ENCODE measurements at regions not wholly inside any gene's neighbourhood (a gene's known extent, or its start where the extent isn't known, plus 50 kb on each side); places are given as distances from the start of the nearest gene placed in this dataset.

DNA sequence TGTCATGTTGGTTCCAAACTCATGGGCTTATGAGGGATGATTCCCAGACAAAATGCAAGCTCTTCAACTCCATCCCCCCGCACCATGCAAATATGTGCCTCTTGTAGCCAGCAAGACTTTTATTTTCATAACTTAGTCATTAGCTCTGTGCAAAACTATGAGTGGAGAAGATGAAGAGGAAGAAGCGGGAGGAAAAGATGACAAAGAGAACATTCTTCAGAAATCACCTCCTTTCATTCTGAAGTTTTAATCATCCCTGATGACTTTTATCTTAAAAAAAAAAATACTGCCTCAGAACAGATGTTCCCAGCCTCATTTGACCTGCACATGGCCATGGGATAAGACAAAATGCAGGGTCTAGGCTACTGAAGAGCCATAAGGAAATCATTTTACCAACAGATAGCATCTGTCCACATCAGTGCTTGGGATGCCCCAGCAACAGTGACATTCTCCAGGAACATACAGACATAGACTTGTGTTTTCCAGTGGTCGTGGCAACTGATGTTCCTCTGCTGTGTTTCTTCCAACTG, 145.5 kb downstream of the WNT5A start:
- H4K20me1 ChIP-seq (ENCODE audit: insufficient read depth, low read length, poor library complexity, severe bottlenecking) = no peaks in the 10 kb centered on the region
- H3K4me3 ChIP-seq (ENCODE audit: low read length, poor library complexity, severe bottlenecking) = no peak overlapping the region
- no peaks in the 10 kb centered on the region for H3F3A ChIP-seq (ENCODE audit: low read depth)
- TF ChIP-seq, protein P1, sequence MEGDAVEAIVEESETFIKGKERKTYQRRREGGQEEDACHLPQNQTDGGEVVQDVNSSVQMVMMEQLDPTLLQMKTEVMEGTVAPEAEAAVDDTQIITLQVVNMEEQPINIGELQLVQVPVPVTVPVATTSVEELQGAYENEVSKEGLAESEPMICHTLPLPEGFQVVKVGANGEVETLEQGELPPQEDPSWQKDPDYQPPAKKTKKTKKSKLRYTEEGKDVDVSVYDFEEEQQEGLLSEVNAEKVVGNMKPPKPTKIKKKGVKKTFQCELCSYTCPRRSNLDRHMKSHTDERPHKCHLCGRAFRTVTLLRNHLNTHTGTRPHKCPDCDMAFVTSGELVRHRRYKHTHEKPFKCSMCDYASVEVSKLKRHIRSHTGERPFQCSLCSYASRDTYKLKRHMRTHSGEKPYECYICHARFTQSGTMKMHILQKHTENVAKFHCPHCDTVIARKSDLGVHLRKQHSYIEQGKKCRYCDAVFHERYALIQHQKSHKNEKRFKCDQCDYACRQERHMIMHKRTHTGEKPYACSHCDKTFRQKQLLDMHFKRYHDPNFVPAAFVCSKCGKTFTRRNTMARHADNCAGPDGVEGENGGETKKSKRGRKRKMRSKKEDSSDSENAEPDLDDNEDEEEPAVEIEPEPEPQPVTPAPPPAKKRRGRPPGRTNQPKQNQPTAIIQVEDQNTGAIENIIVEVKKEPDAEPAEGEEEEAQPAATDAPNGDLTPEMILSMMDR (conservative IDR thresholded peaks at IDR 0.05; ENCODE audit: low read length) = no peak
- TF ChIP-seq EZH2phosphoT487 (IDR thresholded peaks at IDR 0.05; ENCODE audit: borderline replicate concordance) = no peak
- H3K27me3 ChIP-seq (ENCODE audit: insufficient read depth, low read length, poor library complexity, severe bottlenecking) = no peaks in the 10 kb centered on the region
- H3K9ac ChIP-seq (ENCODE audit: low read depth, low read length, poor library complexity, severe bottlenecking) = no peak overlapping the region
- H2AFZ ChIP-seq (ENCODE audit: low read length) = no peak overlapping the region
- H3K4me2 ChIP-seq (ENCODE audit: low read depth, low read length, poor library complexity, severe bottlenecking) = no peak overlapping the region
- no peaks in the 10 kb centered on the region for H3K9me3 ChIP-seq (ENCODE audit: insufficient read depth, low read depth, low read length)
- H3K36me3 ChIP-seq (ENCODE audit: insufficient read depth, low read length) = no peaks in the 10 kb centered on the region
- no peaks in the 10 kb centered on the region for H3K9me2 ChIP-seq (replicated peaks; ENCODE audit: low read depth, low read length)
- no peaks in the 10 kb centered on the region for H3K79me2 ChIP-seq (ENCODE audit: insufficient read depth, low read length)
- no peaks in the 10 kb centered on the region for H3K4me1 ChIP-seq (ENCODE audit: insufficient read depth, low read length, poor library complexity, severe bottlenecking)

DNA sequence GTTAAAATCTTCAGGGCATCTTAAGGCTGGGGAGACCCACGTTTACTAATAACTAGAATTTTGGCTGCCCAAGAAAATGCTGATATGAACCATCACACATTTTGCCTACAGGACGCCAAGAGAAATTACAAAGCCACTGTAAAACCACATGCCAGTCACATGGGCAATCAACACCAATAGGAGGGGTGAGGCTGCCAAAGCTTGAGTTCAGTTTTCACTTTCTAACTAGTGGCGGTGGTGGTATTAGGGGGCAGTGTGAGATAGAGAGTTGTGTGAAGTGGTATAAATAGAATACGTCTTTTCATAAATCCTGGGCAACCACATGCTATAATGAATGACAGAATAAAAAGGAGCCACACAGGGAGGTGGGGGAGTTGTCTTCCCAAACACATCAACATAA, 147.3 kb downstream of the WNT5A start:
- TF ChIP-seq EZH2phosphoT487 (IDR thresholded peaks at IDR 0.05; ENCODE audit: borderline replicate concordance) = no peak
- Histone ChIP-seq H3K27me3 (ENCODE audit: insufficient read depth, low read length, poor library complexity, severe bottlenecking) (no peaks in the 10 kb centered on the region), H3K9ac (ENCODE audit: low read depth, low read length, poor library complexity, severe bottlenecking) (no peak overlapping the region), H3K79me2 (ENCODE audit: insufficient read depth, low read length) (no peaks in the 10 kb centered on the region), H4K20me1 (ENCODE audit: insufficient read depth, low read length, poor library complexity, severe bottlenecking) (no peaks in the 10 kb centered on the region), H3K36me3 (ENCODE audit: insufficient read depth, low read length) (no peaks in the 10 kb centered on the region), H3K9me2 (replicated peaks; ENCODE audit: low read depth, low read length) (no peaks in the 10 kb centered on the region), H3K4me3 (ENCODE audit: low read length, poor library complexity, severe bottlenecking) (no peak overlapping the region), H3K4me2 (ENCODE audit: low read depth, low read length, poor library complexity, severe bottlenecking) (no peak overlapping the region), H3K9me3 (ENCODE audit: insufficient read depth, low read depth, low read length) (no peaks in the 10 kb centered on the region), H2AFZ (ENCODE audit: low read length) (no peak overlapping the region), H3F3A (ENCODE audit: low read depth) (no peaks in the 10 kb centered on the region), H3K4me1 (ENCODE audit: insufficient read depth, low read length, poor library complexity, severe bottlenecking) (no peaks in the 10 kb centered on the region)

DNA sequence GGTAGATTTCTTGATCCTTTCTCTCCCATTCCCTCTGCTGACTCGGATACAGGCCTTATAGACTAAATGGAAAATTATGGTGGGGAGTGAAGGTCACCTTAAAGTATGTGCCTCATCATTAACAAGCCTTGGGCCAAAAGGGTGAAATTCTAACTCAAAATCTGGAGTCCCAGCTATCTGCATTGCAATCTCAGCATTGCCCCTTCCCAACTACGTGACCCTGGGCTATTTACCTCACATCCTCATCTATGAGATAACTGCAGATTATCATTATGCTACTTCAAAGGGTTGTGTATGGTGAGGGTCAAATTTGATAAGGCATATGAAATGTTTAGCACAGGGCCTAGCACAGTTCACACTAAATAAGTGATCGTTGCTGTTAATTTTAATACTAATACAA, 147.7 kb downstream of the WNT5A start:
- Histone ChIP-seq H3K36me3 (ENCODE audit: insufficient read depth, low read length) (no peaks in the 10 kb centered on the region), H4K20me1 (ENCODE audit: insufficient read depth, low read length, poor library complexity, severe bottlenecking) (no peaks in the 10 kb centered on the region), H3K79me2 (ENCODE audit: insufficient read depth, low read length) (no peaks in the 10 kb centered on the region), H3K4me3 (ENCODE audit: low read length, poor library complexity, severe bottlenecking) (no peak overlapping the region), H3F3A (ENCODE audit: low read depth) (no peaks in the 10 kb centered on the region), H2AFZ (ENCODE audit: low read length) (no peak overlapping the region), H3K9ac (ENCODE audit: low read depth, low read length, poor library complexity, severe bottlenecking) (no peak overlapping the region), H3K9me3 (ENCODE audit: insufficient read depth, low read depth, low read length) (no peaks in the 10 kb centered on the region), H3K4me2 (ENCODE audit: low read depth, low read length, poor library complexity, severe bottlenecking) (no peak overlapping the region), H3K4me1 (ENCODE audit: insufficient read depth, low read length, poor library complexity, severe bottlenecking) (no peaks in the 10 kb centered on the region), H3K27me3 (ENCODE audit: insufficient read depth, low read length, poor library complexity, severe bottlenecking) (no peaks in the 10 kb centered on the region), H3K9me2 (replicated peaks; ENCODE audit: low read depth, low read length) (no peaks in the 10 kb centered on the region)
- TF ChIP-seq EZH2phosphoT487 (IDR thresholded peaks at IDR 0.05; ENCODE audit: borderline replicate concordance) = no peak
- TF ChIP-seq, protein P1 (conservative IDR thresholded peaks at IDR 0.05; ENCODE audit: low read length) = no peak

DNA sequence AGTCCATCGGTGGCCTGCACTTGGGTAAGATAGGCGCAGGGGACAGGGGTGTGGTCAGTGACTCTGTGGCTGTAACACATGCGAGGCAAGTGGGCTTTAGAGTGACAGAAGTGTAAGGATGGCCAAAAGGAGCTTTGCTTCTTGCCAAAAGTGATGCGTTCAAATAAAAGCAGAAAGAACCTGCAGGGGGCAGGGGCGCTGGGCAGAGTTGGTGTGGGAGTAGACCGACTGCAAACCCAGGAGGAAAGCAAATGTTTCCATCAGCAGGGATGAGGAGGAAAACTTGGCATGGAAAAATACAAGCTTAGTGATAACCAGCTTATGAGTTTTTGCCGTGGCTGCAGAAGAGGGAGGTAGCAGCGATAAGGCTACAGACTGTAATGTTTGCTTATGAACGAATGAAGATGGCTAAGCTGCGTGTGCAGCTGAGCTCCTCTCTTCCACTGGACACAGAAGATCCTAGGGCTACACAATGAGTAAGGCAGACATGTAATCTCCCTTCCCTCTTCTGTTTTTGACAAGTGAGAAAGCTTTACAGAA, 149.4 kb downstream of the WNT5A start:
- Histone ChIP-seq H3K4me3 (ENCODE audit: low read length, poor library complexity, severe bottlenecking) (no peak overlapping the region), H3F3A (ENCODE audit: low read depth) (no peaks in the 10 kb centered on the region), H3K9me2 (replicated peaks; ENCODE audit: low read depth, low read length) (no peaks in the 10 kb centered on the region), H3K9ac (ENCODE audit: low read depth, low read length, poor library complexity, severe bottlenecking) (no peak overlapping the region), H3K9me3 (ENCODE audit: insufficient read depth, low read depth, low read length) (no peaks in the 10 kb centered on the region), H2AFZ (ENCODE audit: low read length) (no peak overlapping the region), H3K36me3 (ENCODE audit: insufficient read depth, low read length) (no peaks in the 10 kb centered on the region), H3K4me1 (ENCODE audit: insufficient read depth, low read length, poor library complexity, severe bottlenecking) (no peaks in the 10 kb centered on the region), H3K27me3 (ENCODE audit: insufficient read depth, low read length, poor library complexity, severe bottlenecking) (no peaks in the 10 kb centered on the region), H4K20me1 (ENCODE audit: insufficient read depth, low read length, poor library complexity, severe bottlenecking) (no peaks in the 10 kb centered on the region), H3K4me2 (ENCODE audit: low read depth, low read length, poor library complexity, severe bottlenecking) (no peak overlapping the region), H3K79me2 (ENCODE audit: insufficient read depth, low read length) (no peaks in the 10 kb centered on the region)
- TF ChIP-seq, protein P1 (conservative IDR thresholded peaks at IDR 0.05; ENCODE audit: low read length) = no peak
- TF ChIP-seq EZH2phosphoT487 (IDR thresholded peaks at IDR 0.05; ENCODE audit: borderline replicate concordance) = no peak

All from Loucy (cell line).